H9 (cell line): ENCODE measurements at regions not wholly inside any gene's neighbourhood (a gene's known extent, or its start where the extent isn't known, plus 50 kb on each side); places are given as distances from the start of the nearest gene placed in this dataset.

Source experiments
- DNase-seq: peaks from one replicate; pipeline ENCODE4 v3.0.0-alpha.2; 2017
- H2AFZ ChIP-seq: one replicate; pipeline ENCODE4 v1.6.1; 2013; ENCODE audit warnings: mild to moderate bottlenecking, low read length, control low read depth, moderate library complexity
- H2AK5ac ChIP-seq: 2 replicates; pipeline ENCODE4 v1.6.1; 2013; ENCODE audit warnings: low read length, control low read depth, mixed read lengths; ENCODE audit not compliant: insufficient read length
- H2BK120ac ChIP-seq: one replicate; pipeline ENCODE4 v1.6.1; 2013; ENCODE audit warnings: low read depth, mild to moderate bottlenecking, low read length, control low read depth, inconsistent platforms; ENCODE audit not compliant: poor library complexity, severe bottlenecking
- H2BK12ac ChIP-seq: 2 replicates; pipeline ENCODE4 v1.6.1; 2013; ENCODE audit warnings: low read length, control low read depth, mixed read lengths, low read depth; ENCODE audit not compliant: insufficient read length
- H2BK15ac ChIP-seq: 2 replicates; pipeline ENCODE4 v1.6.1; 2013; ENCODE audit warnings: low read depth, low read length, control low read depth
- H2BK20ac ChIP-seq: one replicate; pipeline ENCODE4 v1.6.1; 2013; ENCODE audit warnings: low read depth, mild to moderate bottlenecking, low read length, control low read depth, inconsistent platforms; ENCODE audit not compliant: poor library complexity, severe bottlenecking
- H2BK5ac ChIP-seq: 2 replicates; pipeline ENCODE4 v1.6.1; 2013; ENCODE audit warnings: low read length, control low read depth, mixed read lengths; ENCODE audit not compliant: insufficient read length
- H3K14ac ChIP-seq: 2 replicates; pipeline ENCODE4 v1.6.1; 2013; ENCODE audit warnings: low read length, control low read depth; ENCODE audit not compliant: insufficient read depth
- H3K18ac ChIP-seq: 2 replicates; pipeline ENCODE4 v1.6.1; 2013; ENCODE audit warnings: low read depth, mild to moderate bottlenecking, mixed read lengths, low read length, control low read depth; ENCODE audit not compliant: insufficient read length
- H3K23ac ChIP-seq: 2 replicates; pipeline ENCODE4 v1.6.1; 2013; ENCODE audit warnings: low read length, control low read depth, mixed read lengths, low read depth; ENCODE audit not compliant: insufficient read length
- H3K23me2 ChIP-seq: 2 replicates; pipeline ENCODE4 v1.6.1; 2013; ENCODE audit warnings: low read depth, mild to moderate bottlenecking, mixed read lengths, low read length, control low read depth; ENCODE audit not compliant: insufficient read length, poor library complexity, severe bottlenecking
- H3K27ac ChIP-seq: 2 replicates; pipeline ENCODE4 v1.5.1; 2013; ENCODE audit warnings: low read length, control low read depth, mixed read lengths, low read depth; ENCODE audit not compliant: insufficient read length
- H3K27me3 ChIP-seq: 2 replicates; pipeline ENCODE4 v1.6.1; 2013; ENCODE audit warnings: low read length, control low read depth, inconsistent platforms; ENCODE audit not compliant: insufficient read depth
- H3K4ac ChIP-seq: 2 replicates; pipeline ENCODE4 v1.6.1; 2013; ENCODE audit warnings: low read depth, mild to moderate bottlenecking, control low read depth, inconsistent platforms, low read length, moderate library complexity
- H3K4me1 ChIP-seq: 2 replicates; pipeline ENCODE4 v1.6.1; 2013; ENCODE audit warnings: low read length, control low read depth, inconsistent platforms; ENCODE audit not compliant: insufficient read depth
- H3K4me2 ChIP-seq: 2 replicates; pipeline ENCODE4 v1.6.1; 2013; ENCODE audit warnings: low read length, control low read depth, mixed read lengths; ENCODE audit not compliant: insufficient read length, insufficient read depth
- H3K56ac ChIP-seq: 2 replicates; pipeline ENCODE4 v1.6.1; 2013; ENCODE audit warnings: low read depth, mild to moderate bottlenecking, mixed read lengths, low read length, control low read depth; ENCODE audit not compliant: insufficient read length
- H3K79me1 ChIP-seq: 2 replicates; pipeline ENCODE4 v1.6.1; 2013; ENCODE audit warnings: low read depth, mild to moderate bottlenecking, moderate library complexity, low read length, control low read depth, inconsistent platforms; ENCODE audit not compliant: insufficient read depth, poor library complexity, severe bottlenecking
- H3K79me2 ChIP-seq: 2 replicates; pipeline ENCODE4 v1.6.1; 2013; ENCODE audit warnings: low read length, control low read depth, inconsistent platforms; ENCODE audit not compliant: insufficient read depth
- H3K9ac ChIP-seq: 2 replicates; pipeline ENCODE4 v1.6.1; 2013; ENCODE audit warnings: low read length, control low read depth, mixed read lengths; ENCODE audit not compliant: insufficient read length; ENCODE audit errors: extremely low read depth
- H3K9me3 ChIP-seq: one replicate; pipeline ENCODE4 v1.6.1; 2013; ENCODE audit warnings: low read depth, low read length, inconsistent platforms; ENCODE audit not compliant: control insufficient read depth
- H3T11ph ChIP-seq: one replicate; pipeline ENCODE4 v1.6.1; 2013; ENCODE audit warnings: mild to moderate bottlenecking, low read length, control low read depth, inconsistent platforms
- H4K20me1 ChIP-seq: one replicate; pipeline ENCODE4 v1.6.1; 2013; ENCODE audit not compliant: control insufficient read depth, insufficient read length, insufficient read depth
- H4K5ac ChIP-seq: 2 replicates; pipeline ENCODE4 v1.6.1; 2013; ENCODE audit warnings: low read depth, mild to moderate bottlenecking, mixed read lengths, low read length, control low read depth; ENCODE audit not compliant: insufficient read length
- H4K8ac ChIP-seq: replicated peaks from 2 replicates; pipeline ENCODE4 v1.6.1; 2013; ENCODE audit warnings: low read length, control low read depth, mixed read lengths, low read depth; ENCODE audit not compliant: insufficient read length
- H4K91ac ChIP-seq: 2 replicates; pipeline ENCODE4 v1.6.1; 2013; ENCODE audit warnings: low read depth, mild to moderate bottlenecking, moderate library complexity, mixed read lengths, low read length, control low read depth; ENCODE audit not compliant: insufficient read length
- H3K27ac Mint-ChIP-seq, 3 experiments: 2 replicates in 2 of 3; 3 replicates in 1 of 3; pipeline ENCODE4 v1.8.0; 2020 to 2021; ENCODE audit warnings: mixed read lengths in 3 of 3, mild to moderate bottlenecking in 1 of 3, moderate library complexity in 1 of 3
- H3K27me3 Mint-ChIP-seq: 2 replicates; pipeline ENCODE4 v1.8.0; 2021; ENCODE audit warnings: low read depth, mild to moderate bottlenecking, moderate library complexity, mixed read lengths
- H3K36me3 Mint-ChIP-seq, 3 experiments: 2 replicates in 2 of 3; 3 replicates in 1 of 3; pipeline ENCODE4 v1.8.0; 2020 to 2021; ENCODE audit warnings: low read depth in 3 of 3, mixed read lengths in 3 of 3; ENCODE audit not compliant: insufficient read depth in 1 of 3
- H3K4me1 Mint-ChIP-seq, 2 experiments: 2 replicates each; pipeline ENCODE4 v1.8.0; 2020; ENCODE audit warnings: mixed read lengths in 2 of 2
- H3K4me3 Mint-ChIP-seq, 2 experiments: 2 replicates in 1 of 2; 3 replicates in 1 of 2; pipeline ENCODE4 v1.8.0; 2020 to 2021; ENCODE audit warnings: mild to moderate bottlenecking in 2 of 2, mixed read lengths in 2 of 2, moderate library complexity in 1 of 2
- H3K9me3 Mint-ChIP-seq, 2 experiments: 2 replicates in 1 of 2; 3 replicates in 1 of 2; pipeline ENCODE4 v1.8.0; 2020; ENCODE audit warnings: mild to moderate bottlenecking in 2 of 2, mixed read lengths in 2 of 2, moderate library complexity in 1 of 2
- CTCF ChIP-seq: fragments of 200-600 bp; sonication (generic); conservative IDR thresholded peaks from 3 replicates; pipeline ENCODE4 v1.8.0; 2021; ENCODE audit warnings: antibody characterized with exemption, mild to moderate bottlenecking
- WGBS: extraction: QIAGEN DNeasy Blood & Tissue Kit; methylation state at CpG from one replicate; pipeline ENCODE4 v1.1.7; 2013; ENCODE audit warnings: missing lambda C conversion rate, low lambda C conversion rate, mixed read lengths; ENCODE audit not compliant: insufficient read length; ENCODE audit errors: extremely low coverage; 5-methylcytosine and 5-hydroxymethylcytosine counted together

- H2AK5ac ChIP-seq = no peak overlapping the region
- no peak overlapping the region for H3K9ac ChIP-seq
- no peak overlapping the region for H2BK5ac ChIP-seq
- H4K8ac ChIP-seq = no peak overlapping the region
- no peak overlapping the region for H2BK12ac ChIP-seq
- no peaks in the 10 kb centered on the region for H3K27me3 ChIP-seq
- peaks cover 3 to 5% of the 10 kb centered on the region in 2 experiments for H3K9me3 Mint-ChIP-seq
- no peak overlapping the region for H3K4me3 Mint-ChIP-seq
- TF ChIP-seq CTCF = no peak
- H4K91ac ChIP-seq = no peak overlapping the region
- H2BK120ac ChIP-seq = no peak overlapping the region
- no peak for DNase-seq
- no peak overlapping the region for H2BK20ac ChIP-seq
- no peak overlapping the region for H3T11ph ChIP-seq
- H4K20me1 ChIP-seq = no peaks in the 10 kb centered on the region
- H3K56ac ChIP-seq = no peak overlapping the region
- no peak overlapping the region for H2AFZ ChIP-seq
- no peak overlapping the region for H3K4ac ChIP-seq
- no peaks in the 10 kb centered on the region for H3K27me3 Mint-ChIP-seq
- H4K5ac ChIP-seq = no peak overlapping the region
- H3K79me2 ChIP-seq = no peaks in the 10 kb centered on the region
- H3K9me3 ChIP-seq = no peaks in the 10 kb centered on the region
- no peaks in the 10 kb centered on the region for H3K23me2 ChIP-seq
- no peak overlapping the region for H2BK15ac ChIP-seq
- no peaks in the 10 kb centered on the region for H3K79me1 ChIP-seq
- no peak overlapping the region for H3K27ac ChIP-seq
- H3K14ac ChIP-seq = no peak overlapping the region
- no peak overlapping the region for H3K27ac Mint-ChIP-seq
- H3K4me1 Mint-ChIP-seq = peaks cover 0 to 5% of the 10 kb centered on the region in 2 experiments; a peak in 2 of 4 replicates
- no peaks in the 10 kb centered on the region for H3K4me1 ChIP-seq
- peaks cover 0 to 5% (median 2%) of the 10 kb centered on the region in 3 experiments; a peak in 4 of 7 replicates for H3K36me3 Mint-ChIP-seq
- no peak overlapping the region for H3K18ac ChIP-seq
- WGBS = no CpG with 5 or more reads among the region's 9 CpGs
- no peak overlapping the region for H3K23ac ChIP-seq
- H3K4me2 ChIP-seq = no peak overlapping the region
Observed at GRCh38 chr2:18926631-18927524, 337.5 kb upstream of the NT5C1B start.
